ENCODE measurements at regions not wholly inside any gene's neighbourhood (a gene's known extent, or its start where the extent isn't known, plus 50 kb on each side); places are given as distances from the start of the nearest gene placed in this dataset.

DNA sequence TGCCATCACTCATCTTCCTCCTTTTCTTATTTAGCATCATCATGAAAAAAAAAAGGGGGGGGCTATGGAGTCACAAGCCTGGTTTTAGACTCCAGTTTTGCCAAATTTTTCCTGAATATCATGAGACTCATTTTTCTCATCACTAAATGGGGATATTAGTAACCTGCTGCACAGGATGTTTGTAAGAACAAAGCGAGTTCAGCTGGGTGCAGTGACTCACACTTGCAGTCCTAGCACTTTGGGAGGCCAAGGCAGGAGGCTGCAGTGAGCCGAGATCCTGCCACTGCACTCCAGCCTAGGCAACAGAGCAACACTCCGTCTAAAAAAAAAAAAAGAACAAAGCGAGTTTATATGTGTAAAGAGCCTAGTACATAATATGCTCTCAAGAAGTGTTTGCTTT, 82.8 kb downstream of the TFAP2A start:
- Histone ChIP-seq H3K4me1 (ENCODE audit: control insufficient read depth in 4 of 4, insufficient read depth in 4 of 4, low read length in 3 of 4) (no peaks in the 10 kb centered on the region), H3K27ac (ENCODE audit: low read depth in 1 of 2, low read length in 2 of 2) (no peak overlapping the region), H3K27me3 (ENCODE audit: control insufficient read depth in 4 of 4, insufficient read depth in 4 of 4, low read length in 3 of 4) (peaks cover 0 to 3% (median 0%) of the 10 kb centered on the region in 4 donors), H3K9me3 (ENCODE audit: control insufficient read depth in 4 of 4, low read length in 3 of 4) (no peaks in the 10 kb centered on the region), H3K4me3 (ENCODE audit: low read depth in 1 of 3, low read length in 3 of 3) (no peak overlapping the region), H3K9ac (ENCODE audit: low read depth in 1 of 2, low read length in 2 of 2) (no peak overlapping the region), H3K36me3 (ENCODE audit: control insufficient read depth in 4 of 4, insufficient read depth in 3 of 4, low read depth in 1 of 4, low read length in 3 of 4) (no peaks in the 10 kb centered on the region)
- no peak for TF ChIP-seq FOXA2 (IDR thresholded peaks at IDR 0.05)
- TF ChIP-seq HNF4G (IDR thresholded peaks at IDR 0.05), result no peak
- TF ChIP-seq EGR1 (IDR thresholded peaks at IDR 0.05; ENCODE audit: low read depth in 2 of 2), result no peak
- TF ChIP-seq, protein P1, sequence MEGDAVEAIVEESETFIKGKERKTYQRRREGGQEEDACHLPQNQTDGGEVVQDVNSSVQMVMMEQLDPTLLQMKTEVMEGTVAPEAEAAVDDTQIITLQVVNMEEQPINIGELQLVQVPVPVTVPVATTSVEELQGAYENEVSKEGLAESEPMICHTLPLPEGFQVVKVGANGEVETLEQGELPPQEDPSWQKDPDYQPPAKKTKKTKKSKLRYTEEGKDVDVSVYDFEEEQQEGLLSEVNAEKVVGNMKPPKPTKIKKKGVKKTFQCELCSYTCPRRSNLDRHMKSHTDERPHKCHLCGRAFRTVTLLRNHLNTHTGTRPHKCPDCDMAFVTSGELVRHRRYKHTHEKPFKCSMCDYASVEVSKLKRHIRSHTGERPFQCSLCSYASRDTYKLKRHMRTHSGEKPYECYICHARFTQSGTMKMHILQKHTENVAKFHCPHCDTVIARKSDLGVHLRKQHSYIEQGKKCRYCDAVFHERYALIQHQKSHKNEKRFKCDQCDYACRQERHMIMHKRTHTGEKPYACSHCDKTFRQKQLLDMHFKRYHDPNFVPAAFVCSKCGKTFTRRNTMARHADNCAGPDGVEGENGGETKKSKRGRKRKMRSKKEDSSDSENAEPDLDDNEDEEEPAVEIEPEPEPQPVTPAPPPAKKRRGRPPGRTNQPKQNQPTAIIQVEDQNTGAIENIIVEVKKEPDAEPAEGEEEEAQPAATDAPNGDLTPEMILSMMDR (IDR thresholded peaks at IDR 0.05; ENCODE audit: low read depth, low read length, missing input control), result no peak
- TF ChIP-seq SP1 (IDR thresholded peaks at IDR 0.05), result no peak
- no peak for TF ChIP-seq HNF4A (conservative IDR thresholded peaks at IDR 0.05)
- TF ChIP-seq, protein P2, sequence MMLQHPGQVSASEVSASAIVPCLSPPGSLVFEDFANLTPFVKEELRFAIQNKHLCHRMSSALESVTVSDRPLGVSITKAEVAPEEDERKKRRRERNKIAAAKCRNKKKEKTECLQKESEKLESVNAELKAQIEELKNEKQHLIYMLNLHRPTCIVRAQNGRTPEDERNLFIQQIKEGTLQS (IDR thresholded peaks at IDR 0.05), result no peak
- TF ChIP-seq TAF1 (conservative IDR thresholded peaks at IDR 0.05), result no peak
- no peak for TF ChIP-seq YY1 (IDR thresholded peaks at IDR 0.05)
- TF ChIP-seq GABPA (IDR thresholded peaks at IDR 0.05 in 1 of 2, conservative IDR thresholded peaks at IDR 0.05 in 1 of 2), result no peak
- TF ChIP-seq FOXA1 (IDR thresholded peaks at IDR 0.05), result no peak
- no peak for TF ChIP-seq RXRA (IDR thresholded peaks at IDR 0.05)
- TF ChIP-seq, protein P3, sequence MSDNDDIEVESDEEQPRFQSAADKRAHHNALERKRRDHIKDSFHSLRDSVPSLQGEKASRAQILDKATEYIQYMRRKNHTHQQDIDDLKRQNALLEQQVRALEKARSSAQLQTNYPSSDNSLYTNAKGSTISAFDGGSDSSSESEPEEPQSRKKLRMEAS (IDR thresholded peaks at IDR 0.05), result no peak
- TF ChIP-seq, protein P4, sequence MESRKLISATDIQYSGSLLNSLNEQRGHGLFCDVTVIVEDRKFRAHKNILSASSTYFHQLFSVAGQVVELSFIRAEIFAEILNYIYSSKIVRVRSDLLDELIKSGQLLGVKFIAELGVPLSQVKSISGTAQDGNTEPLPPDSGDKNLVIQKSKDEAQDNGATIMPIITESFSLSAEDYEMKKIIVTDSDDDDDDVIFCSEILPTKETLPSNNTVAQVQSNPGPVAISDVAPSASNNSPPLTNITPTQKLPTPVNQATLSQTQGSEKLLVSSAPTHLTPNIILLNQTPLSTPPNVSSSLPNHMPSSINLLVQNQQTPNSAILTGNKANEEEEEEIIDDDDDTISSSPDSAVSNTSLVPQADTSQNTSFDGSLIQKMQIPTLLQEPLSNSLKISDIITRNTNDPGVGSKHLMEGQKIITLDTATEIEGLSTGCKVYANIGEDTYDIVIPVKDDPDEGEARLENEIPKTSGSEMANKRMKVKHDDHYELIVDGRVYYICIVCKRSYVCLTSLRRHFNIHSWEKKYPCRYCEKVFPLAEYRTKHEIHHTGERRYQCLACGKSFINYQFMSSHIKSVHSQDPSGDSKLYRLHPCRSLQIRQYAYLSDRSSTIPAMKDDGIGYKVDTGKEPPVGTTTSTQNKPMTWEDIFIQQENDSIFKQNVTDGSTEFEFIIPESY (IDR thresholded peaks at IDR 0.05), result no peak
- TF ChIP-seq JUND (IDR thresholded peaks at IDR 0.05), result no peak
- TF ChIP-seq NR2F2 (IDR thresholded peaks at IDR 0.05), result no peak
- TF ChIP-seq, protein P5, sequence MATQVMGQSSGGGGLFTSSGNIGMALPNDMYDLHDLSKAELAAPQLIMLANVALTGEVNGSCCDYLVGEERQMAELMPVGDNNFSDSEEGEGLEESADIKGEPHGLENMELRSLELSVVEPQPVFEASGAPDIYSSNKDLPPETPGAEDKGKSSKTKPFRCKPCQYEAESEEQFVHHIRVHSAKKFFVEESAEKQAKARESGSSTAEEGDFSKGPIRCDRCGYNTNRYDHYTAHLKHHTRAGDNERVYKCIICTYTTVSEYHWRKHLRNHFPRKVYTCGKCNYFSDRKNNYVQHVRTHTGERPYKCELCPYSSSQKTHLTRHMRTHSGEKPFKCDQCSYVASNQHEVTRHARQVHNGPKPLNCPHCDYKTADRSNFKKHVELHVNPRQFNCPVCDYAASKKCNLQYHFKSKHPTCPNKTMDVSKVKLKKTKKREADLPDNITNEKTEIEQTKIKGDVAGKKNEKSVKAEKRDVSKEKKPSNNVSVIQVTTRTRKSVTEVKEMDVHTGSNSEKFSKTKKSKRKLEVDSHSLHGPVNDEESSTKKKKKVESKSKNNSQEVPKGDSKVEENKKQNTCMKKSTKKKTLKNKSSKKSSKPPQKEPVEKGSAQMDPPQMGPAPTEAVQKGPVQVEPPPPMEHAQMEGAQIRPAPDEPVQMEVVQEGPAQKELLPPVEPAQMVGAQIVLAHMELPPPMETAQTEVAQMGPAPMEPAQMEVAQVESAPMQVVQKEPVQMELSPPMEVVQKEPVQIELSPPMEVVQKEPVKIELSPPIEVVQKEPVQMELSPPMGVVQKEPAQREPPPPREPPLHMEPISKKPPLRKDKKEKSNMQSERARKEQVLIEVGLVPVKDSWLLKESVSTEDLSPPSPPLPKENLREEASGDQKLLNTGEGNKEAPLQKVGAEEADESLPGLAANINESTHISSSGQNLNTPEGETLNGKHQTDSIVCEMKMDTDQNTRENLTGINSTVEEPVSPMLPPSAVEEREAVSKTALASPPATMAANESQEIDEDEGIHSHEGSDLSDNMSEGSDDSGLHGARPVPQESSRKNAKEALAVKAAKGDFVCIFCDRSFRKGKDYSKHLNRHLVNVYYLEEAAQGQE (IDR thresholded peaks at IDR 0.05), result no peak
- 78% methylated on average over 4 of the region's 4 CpGs for WGBS
- no peak for DNase-seq (ENCODE audit: low spot score)

Data from liver (tissue), 8 donors.